ENCODE measurements at regions not wholly inside any gene's neighbourhood (a gene's known extent, or its start where the extent isn't known, plus 50 kb on each side); places are given as distances from the start of the nearest gene placed in this dataset.

DNA sequence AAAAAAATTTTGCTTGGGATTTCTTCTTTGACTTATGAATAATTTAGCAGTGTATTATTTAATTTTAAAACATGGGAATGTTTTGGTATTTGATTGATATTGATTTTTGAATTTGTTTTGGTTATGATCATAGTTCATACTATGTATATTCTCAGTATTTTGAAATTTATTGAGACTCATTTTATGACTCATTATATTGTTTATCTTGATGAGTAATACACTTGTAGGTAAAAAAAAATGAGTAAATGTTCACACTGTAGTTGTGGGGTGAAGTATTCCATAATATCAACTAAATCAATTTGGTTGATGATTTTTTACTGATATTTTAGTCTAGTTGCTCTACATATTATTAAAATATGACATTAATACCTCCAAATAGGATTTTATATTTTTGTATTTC lies 1142.2 kb downstream of the ADGRL3 start:
- no peaks in the 10 kb centered on the region for H3K36me3 ChIP-seq
- DNase-seq, result no peak
- no peaks in the 10 kb centered on the region for H3K4me1 ChIP-seq
- no peaks in the 10 kb centered on the region for H3K27me3 ChIP-seq
- H3K4me3 ChIP-seq, result no peak overlapping the region
- no peak overlapping the region for H3K27ac ChIP-seq
- no peak for TF ChIP-seq POLR2A (IDR thresholded peaks at IDR 0.05)
- TF ChIP-seq, protein P1, sequence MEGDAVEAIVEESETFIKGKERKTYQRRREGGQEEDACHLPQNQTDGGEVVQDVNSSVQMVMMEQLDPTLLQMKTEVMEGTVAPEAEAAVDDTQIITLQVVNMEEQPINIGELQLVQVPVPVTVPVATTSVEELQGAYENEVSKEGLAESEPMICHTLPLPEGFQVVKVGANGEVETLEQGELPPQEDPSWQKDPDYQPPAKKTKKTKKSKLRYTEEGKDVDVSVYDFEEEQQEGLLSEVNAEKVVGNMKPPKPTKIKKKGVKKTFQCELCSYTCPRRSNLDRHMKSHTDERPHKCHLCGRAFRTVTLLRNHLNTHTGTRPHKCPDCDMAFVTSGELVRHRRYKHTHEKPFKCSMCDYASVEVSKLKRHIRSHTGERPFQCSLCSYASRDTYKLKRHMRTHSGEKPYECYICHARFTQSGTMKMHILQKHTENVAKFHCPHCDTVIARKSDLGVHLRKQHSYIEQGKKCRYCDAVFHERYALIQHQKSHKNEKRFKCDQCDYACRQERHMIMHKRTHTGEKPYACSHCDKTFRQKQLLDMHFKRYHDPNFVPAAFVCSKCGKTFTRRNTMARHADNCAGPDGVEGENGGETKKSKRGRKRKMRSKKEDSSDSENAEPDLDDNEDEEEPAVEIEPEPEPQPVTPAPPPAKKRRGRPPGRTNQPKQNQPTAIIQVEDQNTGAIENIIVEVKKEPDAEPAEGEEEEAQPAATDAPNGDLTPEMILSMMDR (IDR thresholded peaks at IDR 0.05), result no peak
- peaks cover 0 to 6% (median 0%) of the 10 kb centered on the region in 4 donors for H3K9me3 ChIP-seq

DNA sequence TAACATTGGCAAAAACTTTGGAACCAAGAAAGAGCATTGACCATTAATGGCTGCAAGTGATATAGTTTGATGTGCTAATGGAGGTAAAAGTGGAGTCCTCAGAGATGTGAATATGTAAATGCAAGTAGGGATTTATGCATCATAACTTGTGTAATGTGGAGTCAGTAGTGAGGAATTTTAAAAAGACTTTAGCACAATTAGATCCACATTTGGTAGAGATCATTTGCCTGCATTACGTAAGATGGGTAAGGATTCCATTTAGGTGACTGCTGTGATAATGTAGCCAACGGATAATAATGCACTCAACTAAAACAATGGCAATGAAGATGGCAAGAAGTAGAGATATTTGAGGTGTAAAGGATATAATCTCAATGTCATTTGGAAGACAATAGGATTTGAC lies 1128.4 kb downstream of the ADGRL3 start:
- H3K36me3 ChIP-seq, result no peaks in the 10 kb centered on the region
- TF ChIP-seq POLR2A (IDR thresholded peaks at IDR 0.05), result no peak
- TF ChIP-seq, protein P1 (IDR thresholded peaks at IDR 0.05), result no peak
- no peaks in the 10 kb centered on the region for H3K4me1 ChIP-seq
- H3K27me3 ChIP-seq, result no peaks in the 10 kb centered on the region
- no peak for DNase-seq
- H3K9me3 ChIP-seq, result no peaks in the 10 kb centered on the region
- no peak overlapping the region for H3K27ac ChIP-seq
- H3K4me3 ChIP-seq, result no peak overlapping the region

DNA sequence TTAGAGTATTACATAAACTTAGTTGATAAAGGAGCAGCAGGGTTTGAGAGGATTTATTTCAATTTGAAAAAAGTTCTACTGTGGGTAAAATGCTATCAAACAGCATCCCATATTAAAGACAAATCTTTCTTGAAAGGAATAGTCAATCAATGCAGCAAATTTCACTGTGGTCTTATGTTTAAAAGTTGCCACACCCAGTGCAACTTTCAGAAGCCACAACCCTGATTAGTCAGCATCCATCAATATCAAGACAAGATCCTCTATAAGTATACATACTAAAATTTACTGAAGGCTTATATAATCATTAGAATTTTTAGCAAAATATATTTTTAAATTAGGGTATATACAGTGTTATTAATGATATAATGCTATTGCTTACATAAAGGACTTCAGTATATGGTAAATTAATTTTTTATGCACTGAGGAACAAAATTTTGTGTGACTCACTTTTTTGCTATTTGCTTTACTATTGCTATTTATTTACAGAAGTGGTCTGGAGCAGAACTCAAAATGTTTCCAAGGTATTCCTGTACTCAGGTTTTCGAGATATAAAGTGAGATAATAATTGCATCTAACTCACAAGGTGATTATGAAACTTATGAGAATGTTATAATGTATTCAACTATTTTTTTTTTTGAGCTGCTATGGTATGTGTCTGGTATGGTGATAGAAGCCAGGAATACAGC lies 1127.6 kb downstream of the ADGRL3 start:
- Histone ChIP-seq H3K9me3 (no peaks in the 10 kb centered on the region), H3K27ac (no peak overlapping the region), H3K4me3 (no peak overlapping the region), H3K36me3 (no peaks in the 10 kb centered on the region), H3K4me1 (no peaks in the 10 kb centered on the region), H3K27me3 (no peaks in the 10 kb centered on the region)
- no peak for DNase-seq
- TF ChIP-seq, protein P1 (IDR thresholded peaks at IDR 0.05), result no peak
- no peak for TF ChIP-seq POLR2A (IDR thresholded peaks at IDR 0.05)

DNA sequence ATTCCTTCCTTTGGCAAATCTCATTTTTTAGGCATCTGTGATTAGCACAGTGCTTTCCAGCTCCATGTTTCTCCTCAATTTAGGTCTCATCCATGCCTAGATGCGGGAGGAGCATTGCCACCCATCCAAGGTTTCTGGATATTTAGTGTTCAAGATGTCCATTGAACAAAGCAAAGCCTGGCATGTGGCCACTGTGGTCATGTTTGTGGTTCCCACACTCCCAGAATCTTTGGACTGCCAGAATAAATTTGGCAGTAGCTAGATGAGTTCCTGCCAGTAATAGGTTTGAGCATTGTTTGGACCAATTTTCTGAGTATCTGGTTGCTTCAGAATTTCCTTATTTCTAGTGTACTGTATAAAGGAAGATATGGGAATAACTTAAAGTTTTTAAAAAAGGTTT lies 1124.1 kb downstream of the ADGRL3 start:
- H3K36me3 ChIP-seq, result no peaks in the 10 kb centered on the region
- TF ChIP-seq, protein P1 (IDR thresholded peaks at IDR 0.05), result no peak
- no peak for DNase-seq
- no peaks in the 10 kb centered on the region for H3K27me3 ChIP-seq
- no peaks in the 10 kb centered on the region for H3K4me1 ChIP-seq
- no peak overlapping the region for H3K4me3 ChIP-seq
- no peak overlapping the region for H3K27ac ChIP-seq
- no peaks in the 10 kb centered on the region for H3K9me3 ChIP-seq

DNA sequence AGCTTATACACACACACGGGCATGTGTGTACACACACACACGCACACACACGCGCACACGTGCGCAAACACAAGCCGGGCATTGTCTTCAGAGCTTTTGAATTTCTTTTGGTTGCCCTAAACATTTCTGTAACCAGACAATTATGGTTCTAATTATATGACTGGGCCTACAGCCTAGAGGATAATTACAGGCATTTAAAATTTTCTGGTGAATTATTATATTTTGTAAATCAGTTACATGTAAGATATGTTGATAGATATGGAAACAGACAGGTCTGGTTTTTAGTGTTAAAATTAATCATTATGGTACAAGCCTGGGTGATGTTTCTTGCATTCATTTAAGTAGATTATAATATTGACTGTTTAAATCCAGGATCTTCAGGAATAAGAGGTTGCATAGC lies 1120.5 kb downstream of the ADGRL3 start:
- Histone ChIP-seq H3K4me1 (no peaks in the 10 kb centered on the region), H3K27ac (no peak overlapping the region), H3K36me3 (no peaks in the 10 kb centered on the region), H3K4me3 (no peak overlapping the region), H3K27me3 (no peaks in the 10 kb centered on the region), H3K9me3 (no peaks in the 10 kb centered on the region)
- DNase-seq, result no peak
- TF ChIP-seq, protein P1 (IDR thresholded peaks at IDR 0.05), result no peak

DNA sequence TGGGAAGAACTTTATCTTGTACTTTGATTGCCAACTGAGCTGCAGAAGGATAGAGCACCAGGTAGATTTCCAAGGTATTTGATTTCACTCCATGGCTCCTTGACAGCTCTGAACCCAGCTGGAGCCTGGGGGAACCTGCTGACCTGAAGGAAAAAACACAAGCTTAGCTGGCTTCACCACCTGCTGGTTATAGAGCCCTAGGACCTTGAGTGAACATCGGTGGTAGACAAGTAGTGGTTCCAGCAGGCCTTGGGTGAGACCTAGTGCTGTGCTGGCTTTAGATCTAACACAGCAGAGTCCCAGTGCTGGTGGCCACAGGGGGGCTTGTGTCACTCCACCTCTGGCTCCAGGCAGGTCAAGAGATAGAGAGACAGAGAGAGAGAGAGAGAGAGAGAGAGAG lies 1102.6 kb downstream of the ADGRL3 start:
- Histone ChIP-seq H3K9me3 (no peaks in the 10 kb centered on the region), H3K4me3 (no peak overlapping the region), H3K27me3 (no peaks in the 10 kb centered on the region), H3K27ac (no peak overlapping the region), H3K4me1 (no peaks in the 10 kb centered on the region), H3K36me3 (no peaks in the 10 kb centered on the region)
- TF ChIP-seq POLR2A (IDR thresholded peaks at IDR 0.05), result no peak
- TF ChIP-seq, protein P1 (IDR thresholded peaks at IDR 0.05), result no peak
- no peak for DNase-seq

Measured in Peyer's patch (tissue), 4 donors.